ENCODE measurements at regions not wholly inside any gene's neighbourhood (a gene's known extent, or its start where the extent isn't known, plus 50 kb on each side); places are given as distances from the start of the nearest gene placed in this dataset.

DNA sequence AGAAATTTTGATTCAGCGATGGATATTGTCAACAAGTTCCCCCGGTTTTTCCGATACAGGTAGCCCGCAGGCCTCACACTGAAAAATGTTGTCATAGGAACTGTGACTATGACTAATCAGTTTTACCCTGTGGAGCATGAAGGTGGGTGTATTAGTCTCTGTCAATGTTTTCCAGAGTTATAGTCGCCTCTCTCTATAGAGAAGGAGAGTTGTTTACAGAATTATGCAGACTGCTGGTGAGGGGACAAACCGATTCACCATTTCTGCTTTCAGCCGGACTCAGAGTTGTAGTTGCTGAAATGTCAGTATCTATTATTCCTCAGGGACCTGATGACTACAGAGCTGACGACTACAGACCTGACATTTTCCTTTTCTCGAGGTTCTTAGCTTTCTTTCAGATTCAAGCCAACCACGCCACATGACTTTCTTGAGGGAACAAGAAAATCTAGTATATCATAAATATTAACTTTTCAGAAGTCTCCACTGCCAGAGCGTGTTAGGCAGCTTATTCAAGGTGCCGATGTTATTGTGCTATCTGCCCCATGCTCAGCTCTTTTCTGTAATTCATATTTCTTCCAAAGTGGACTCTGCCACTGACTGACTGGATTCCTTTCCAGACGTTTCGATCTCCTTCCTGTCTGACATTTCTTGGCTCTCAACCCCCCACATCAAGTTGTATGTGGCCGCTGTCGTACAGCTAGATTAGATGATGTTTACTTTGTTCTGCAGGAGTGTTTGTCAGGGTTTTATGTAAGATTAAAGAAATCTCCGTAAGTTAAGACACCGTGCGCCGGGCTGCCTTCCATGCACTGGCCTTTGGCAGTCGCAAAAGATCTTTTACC is 178.1 kb downstream of the FGF1 start:
- DNase-seq, result no peak

DNA sequence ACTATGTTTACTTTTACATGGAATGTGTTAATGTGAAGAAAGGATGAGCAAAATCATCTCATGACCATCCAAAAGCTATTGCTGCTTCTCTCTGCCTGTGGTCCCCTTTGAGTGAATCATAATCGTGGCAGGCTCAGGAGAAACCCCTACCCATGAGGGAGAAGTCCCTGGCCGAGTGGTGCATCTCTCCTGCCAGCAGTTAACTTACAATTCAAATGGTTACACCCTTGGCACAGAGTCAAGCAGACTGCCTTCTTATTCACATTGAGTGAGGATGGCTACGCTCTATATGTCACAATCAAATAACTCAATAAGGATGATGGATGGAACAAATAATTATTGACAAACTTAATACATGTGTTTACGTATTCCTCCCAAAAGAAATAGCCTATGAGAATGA is 179.1 kb downstream of the FGF1 start:
- DNase-seq, result no peak

DNA sequence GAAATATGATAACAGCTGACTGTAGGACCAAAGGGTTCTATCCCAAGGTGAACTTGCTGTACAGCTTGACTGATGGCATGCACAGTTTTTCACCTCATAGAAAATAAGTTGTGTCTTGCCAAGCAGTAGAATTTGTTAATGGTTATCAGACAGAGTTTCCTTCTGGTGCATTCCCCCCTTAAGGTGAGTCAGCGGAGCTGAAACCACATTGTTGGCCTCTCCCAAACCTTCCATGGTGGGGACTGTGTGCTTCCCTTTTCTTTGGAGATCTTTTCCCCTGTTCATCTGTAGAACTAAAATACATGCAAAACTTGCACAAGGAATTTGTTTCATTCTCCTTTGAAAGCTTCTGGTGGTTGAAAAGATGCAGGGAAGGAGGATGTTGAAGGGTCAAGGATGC is 179.8 kb downstream of the FGF1 start:
- no peak for DNase-seq

DNA sequence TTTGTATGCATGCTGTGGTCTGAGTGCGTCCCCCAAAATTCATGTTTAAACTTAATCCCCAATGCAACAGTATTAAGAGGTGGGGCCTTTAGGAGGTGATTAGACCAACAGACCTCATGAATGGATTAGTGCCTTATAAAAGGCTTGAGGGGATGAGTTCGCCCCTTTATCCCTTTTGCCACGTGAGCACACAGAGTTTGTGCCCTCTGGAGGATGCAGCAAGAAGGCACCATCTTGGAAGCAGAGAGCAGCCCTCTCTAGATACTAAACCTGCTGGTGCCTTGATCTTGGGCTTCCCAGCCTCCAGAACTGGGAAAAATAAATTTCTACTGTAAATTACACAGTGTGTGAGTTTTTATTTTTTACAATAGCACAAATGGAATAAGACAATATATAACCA is 177.1 kb upstream of the SPRY4 start:
- DNase-seq, result no peak

DNA sequence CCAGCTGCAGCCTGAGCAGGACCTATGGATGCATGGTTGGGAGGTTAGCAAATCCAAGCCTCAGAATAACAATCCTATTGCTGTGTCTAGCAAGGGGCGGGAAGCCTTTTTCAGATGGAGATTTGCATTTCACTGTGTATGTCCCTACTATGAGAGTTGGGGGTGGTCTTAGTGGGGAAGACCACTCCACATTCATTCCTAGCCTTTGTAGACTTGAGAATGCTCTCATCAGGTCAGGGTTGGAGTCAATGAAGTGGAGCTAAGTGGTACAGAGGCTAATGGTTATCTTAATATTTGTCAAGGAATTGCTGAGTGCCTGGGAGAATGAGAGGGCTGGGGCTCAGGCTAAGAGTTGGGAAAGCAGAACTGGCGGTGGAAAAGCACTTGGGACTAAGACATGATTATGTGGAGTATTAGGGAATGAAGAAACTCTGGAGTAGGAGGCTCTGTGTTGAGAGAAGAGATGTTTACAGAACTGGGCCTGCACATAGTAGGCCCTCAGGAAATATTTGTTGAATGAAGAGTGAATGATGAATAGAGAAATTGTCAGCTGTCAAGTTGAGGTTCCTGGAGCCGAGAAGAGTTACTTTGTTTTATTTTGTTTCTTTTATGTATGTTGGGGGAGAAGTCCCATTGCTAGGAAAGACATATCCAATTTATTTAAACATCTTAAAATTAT is 175.5 kb upstream of the SPRY4 start:
- no peak for DNase-seq

DNA sequence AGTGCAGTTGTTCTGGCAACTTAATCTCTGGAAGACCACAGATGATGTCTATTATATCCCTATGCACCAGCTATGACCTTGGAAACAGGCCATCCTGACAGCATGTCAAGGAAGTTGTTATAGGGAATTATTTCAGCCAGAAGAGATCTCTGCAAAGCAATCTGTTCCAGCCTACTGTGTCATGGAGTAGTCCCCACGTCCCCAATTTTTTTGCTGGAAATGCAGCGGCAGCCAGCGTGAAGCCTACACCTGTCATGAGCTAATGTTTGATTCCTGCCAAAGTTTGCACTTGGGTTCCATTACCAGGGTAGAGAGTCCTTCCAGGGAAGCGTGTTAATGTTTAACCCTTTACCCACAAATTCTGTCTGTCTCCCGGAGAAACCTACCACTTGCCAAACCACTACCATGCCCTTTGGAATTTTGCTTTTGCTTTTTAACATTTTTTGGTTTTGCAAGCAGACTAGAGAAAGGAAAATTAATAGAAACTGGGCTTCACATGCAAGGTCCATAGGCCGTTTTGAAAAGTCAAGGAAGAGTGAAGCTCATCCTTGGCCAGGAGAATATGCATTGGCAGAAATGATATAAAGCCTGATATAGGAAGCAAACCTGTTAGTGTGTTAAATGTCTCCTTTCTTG is 174.9 kb upstream of the SPRY4 start:
- no peak for DNase-seq

DNA sequence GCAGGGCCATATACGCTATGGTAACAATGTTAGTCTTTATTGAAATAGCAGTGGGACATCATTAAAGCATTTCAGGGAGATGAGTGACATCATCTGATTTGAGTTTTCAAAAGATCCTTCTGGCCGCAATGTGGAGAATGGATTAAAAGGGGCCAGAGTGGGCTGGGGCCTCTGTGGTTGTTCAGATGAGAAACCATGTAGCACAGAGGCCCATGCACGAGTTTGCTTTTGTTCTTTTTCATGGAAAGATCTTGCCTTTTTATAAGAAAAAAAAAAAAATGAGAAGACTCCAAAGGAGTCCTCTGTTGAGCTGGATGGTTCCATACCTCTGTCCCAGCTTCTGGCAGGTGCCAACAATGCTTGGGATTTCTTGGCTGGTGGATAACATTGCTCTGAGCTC is 173.5 kb upstream of the SPRY4 start:
- no peak for DNase-seq

DNA sequence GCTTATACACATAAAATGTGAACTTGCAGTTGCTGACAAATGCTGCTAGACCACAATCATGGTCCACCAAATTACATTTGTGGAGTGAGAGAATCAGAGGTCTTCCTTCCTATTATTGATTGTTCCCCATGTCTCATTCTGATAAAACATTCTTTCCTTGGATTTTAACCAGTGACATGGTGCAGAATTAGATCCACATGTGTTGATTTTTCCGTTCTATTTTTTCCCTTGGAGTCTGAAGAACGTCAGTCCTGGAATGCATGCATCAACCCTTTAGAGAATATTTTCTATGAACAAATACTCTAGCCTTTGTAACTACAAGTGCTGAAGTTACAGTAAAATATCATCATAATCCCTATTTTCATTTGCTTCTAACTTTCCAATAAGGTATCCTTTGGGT is 170.7 kb upstream of the SPRY4 start:
- DNase-seq, result no peak

DNA sequence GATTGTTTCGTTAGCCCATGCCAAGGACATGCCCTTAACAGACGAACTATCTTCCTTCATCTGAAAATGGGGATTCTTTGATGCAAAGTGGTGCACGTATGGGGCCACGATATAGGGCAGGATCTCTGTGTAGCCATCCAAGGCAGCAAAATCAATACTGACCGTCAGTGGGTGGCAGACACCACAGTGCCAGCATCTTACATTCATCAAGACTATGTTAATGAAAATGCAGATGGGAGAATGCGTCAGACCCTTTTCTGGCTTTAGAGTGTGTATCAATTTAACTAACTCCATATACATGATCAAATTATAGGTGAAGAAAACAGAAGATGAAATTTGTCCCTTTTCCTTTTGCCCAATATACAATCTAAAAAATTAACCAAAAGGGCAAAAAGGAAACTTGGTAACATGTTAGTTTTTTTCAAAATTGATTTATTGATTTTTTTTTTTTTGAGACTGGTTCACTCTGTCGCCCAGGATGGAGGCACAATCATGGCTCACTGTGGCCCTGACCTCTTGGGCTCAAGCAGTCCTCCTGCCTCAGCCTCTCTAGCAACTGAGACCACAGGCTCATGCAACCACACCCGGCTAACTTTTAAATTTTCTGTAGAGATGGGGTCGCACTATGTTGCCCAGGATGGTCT is 169.2 kb upstream of the SPRY4 start:
- DNase-seq, result no peak

DNA sequence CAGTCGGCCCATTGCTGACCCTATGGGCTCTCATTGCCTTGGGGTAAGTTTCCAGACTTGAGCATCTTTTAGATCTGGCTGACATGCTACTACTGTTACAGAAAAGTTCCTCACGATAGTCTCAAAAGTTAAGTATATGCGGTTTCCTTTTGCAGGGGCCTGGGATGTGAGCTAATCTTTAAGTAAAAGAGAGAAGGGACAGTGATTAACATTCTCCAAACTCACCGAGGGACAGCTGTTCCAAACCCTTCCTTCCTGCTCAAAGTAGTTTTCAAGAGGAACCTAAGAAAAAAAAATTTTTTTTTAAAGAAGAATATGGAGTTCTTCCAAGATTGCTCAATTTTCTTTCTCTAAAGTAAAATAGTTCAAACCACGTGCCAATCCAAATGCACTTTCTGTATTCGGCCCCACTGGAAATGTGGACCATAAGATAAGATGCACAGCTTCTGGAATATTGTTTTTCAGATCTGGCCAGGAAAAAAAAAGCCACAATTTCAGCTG is 168.0 kb upstream of the SPRY4 start:
- no peak for DNase-seq

DNA sequence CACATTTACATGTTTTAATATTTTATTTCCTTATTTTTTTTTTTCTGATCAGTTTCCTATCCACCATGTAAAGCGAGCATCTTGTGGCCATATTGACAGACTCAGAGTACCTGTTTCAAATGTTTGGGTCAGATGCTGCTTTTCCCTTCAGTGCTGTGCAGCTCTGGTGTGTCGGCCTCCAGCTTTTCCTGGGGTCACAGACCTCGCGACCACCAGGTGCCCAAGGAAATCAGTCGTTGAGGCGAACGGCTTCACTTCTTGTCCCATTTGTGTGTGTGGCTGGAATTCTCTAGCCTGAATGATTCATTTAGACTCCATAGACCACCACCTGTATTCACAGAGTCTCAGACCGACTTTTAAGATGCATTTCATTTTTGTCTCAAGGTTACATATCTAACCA is 166.9 kb upstream of the SPRY4 start:
- DNase-seq, result no peak

DNA sequence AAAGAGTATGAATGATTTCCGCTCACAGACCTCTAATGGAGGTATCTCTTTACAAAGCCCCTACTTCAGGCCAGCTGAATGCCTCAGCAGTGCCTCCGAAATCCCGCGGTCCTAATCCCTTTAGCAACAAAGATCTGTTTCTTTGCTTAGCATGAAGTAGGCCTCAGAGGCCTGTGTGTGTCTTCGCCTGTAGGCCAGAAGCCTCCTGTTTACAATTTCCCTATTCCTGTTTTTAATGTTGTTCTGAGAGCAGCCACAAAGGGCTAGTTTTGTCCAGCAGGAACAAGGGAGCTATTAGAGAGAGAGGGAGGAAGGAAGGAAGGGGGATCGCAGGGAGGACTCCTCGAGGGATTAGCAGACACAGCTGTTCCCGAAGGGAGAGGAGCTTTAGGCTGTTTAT is 166.4 kb upstream of the SPRY4 start:
- DNase-seq, result no peak

DNA sequence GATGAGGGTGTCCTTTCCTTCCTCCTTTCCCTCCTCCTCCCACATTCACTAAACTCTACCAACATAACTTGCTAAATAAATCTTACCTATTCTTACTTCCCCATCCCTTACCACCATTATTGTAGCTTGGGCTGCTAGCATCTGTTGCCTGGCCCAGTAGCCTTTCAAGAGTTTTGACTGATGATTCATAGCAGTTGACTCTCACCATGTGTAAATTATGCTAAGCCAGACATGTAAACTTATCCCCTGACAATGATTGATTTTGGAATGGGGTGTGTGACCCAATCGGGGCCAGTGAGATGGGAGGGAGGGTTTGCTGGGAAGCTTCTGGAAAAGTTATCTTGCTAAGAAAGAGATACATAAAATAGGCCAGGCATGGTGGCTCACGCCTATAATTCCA is 161.8 kb upstream of the SPRY4 start:
- DNase-seq, result no peak

DNA sequence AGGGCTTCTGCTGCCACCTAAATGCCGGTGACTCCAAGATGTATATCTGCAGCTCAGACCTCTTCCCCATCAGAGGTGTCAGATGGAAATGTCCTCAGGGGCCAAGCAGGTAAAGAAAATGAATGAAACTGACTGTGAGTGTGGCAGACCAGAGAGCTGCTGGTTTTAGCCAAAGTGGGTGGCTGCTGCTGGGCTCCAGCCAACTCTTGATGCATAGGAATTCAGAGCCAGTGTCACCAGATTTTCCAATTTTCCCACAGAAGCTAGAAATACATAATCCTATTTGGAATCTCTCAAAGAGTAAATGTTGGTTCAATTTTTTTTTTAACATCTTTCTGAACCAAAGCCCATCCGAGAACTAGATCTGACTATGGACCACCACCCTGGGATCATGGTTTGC is 161.2 kb upstream of the SPRY4 start:
- no peak for DNase-seq

DNA sequence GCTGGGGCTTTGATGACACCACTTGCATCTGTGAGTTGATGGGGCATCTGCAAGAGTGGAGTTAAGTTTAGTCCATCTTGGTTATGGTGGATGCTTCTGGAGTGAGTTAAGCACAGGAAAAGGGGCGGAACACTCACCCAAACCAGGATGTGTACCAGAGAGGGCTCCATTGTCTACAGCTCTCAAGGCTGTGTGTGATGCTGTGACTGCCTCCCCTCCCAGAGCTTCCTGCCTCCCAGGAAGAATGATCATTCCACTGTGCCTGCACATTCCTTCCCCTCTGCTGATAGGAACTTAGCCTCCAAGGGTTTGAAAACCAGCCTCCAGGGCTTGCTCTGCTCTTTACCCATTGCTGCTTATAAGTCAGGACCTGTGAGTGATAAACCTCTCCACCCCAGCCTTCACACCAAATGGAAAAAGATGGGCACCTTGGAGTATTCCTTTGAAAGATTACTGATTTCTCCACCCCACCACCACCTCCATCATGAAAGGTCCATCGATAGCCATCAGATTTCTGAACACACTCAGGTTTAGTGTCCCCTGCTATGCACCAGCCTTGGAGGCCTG is 160.1 kb upstream of the SPRY4 start:
- DNase-seq, result no peak

DNA sequence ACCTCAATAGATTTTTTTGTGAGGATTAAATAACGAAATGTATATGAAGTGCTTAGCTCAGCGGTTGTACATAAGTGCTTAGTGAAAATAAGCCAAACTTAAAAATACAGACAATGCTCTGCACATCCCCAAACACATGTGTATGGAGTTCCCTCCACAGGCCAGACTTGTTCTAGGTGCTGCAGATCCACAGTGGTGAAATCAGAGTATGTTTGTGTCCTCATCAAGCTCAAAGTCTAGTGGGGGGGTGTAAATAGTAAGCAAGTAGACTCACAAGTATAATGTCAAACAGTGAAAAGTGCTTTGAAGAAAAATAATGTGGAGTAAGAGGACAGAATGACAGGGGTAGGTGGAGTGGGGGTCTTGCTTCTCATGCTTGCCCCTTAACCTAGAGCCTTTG is 157.4 kb upstream of the SPRY4 start:
- DNase-seq, result no peak

DNA sequence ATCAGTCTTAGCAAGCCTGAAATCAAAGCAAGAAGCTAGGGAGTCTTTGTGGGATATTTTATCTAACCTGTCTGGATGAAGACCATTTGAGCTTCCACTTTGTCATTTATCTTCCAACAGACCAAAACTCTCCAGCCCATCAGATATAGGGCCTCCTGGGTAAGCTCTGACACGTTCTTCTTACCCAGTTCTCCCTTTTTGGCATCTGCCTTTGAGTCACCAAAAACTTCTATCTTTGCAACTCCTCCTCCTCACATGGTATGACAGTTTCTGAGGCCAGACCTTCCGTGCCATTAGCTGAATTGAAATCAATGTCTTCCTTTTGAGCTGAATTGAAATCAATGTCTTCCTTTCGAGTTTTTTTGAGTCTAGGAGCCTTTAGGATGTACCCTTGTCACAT is 156.6 kb upstream of the SPRY4 start:
- DNase-seq, result no peak

DNA sequence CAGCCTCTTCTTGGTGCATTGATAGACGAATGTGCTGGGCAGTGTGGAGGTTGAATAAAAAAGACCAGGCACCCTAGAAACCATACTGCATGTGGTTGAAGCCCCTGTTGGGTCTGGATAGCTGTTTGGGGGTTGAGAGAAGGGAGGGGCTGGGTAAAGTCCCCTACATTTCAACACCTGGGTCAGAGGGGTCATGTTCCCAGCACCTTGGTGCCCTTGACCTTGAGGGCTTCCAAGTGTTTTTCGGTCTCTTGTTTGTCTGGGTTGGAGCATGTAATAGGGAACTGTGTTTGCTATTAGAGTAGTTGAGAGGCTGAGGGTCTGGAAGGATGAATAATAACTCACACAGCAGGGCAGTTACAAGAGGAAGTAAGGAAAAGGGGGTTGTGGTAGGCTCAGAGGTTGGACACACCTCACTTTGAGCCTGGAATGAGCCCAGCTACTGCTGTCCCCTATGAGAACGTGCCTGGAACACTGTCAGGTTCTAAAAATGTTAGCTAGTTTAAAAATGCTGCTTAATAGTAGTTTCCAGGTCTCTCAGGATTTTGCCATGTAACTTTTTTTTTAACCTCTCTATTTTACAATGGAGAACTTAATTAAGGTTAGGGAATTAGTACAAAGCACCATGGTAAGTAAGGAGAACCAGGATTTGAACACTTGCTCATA is 155.2 kb upstream of the SPRY4 start:
- DNase-seq, result no peak

DNA sequence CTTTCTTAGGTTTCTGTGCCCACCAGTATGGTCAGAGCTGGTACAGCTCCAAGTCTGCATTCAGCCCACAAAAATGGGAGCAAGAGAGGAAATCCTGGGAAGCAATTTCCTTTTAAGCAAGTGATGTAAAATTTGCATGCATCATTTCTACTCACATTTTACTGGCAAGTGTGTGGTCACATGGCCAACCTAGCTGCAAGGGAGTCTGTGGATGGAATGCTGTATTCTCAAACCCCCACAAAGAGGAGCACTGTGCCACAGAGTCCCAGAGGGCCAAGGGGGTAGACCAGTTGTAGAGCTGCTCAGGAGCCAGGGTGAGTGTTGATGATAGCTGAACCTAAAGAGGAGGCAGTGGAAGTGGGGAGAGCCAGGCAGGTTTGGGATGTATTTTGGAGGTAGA is 154.3 kb upstream of the SPRY4 start:
- DNase-seq, result no peak

DNA sequence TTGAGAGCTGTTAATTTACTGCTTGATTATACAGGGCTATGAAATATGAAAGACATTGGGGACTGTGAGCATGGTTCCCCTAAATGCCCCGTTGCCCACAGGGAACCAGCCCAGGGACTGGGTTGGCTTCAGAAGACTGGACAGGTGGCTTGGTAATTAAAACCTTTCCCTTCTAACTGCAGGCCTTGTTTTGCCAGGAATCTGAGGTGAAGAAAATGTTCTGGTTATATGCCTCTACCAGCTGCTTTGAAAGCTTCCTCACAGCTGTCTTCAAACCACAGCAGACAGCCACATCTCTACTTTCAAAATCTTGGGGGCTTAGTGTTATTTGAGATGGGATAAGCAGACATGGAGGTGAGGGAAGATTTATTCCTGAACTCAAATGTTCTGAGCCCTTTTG is 153.3 kb upstream of the SPRY4 start:
- DNase-seq, result no peak

DNA sequence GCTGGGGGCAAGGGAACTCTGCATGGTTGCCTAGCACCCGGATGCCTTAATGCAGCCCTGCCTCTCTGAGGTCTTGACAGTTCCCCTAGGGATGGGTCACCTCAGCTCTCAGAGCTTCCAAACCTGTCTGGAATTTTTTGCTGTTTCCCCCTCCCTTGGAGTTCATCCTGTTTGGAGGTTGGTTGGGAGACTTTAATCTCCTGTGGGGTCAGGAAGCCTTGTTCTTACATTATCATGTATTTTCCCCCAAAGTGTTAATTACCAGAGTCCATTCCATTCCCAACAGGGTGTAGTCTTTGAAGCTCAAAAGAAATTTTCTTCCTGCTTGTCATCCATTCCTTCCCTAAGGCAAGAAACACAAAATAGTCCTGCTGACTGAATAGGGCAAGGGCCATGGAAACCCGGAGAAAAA is 150.3 kb upstream of the SPRY4 start:
- DNase-seq, result no peak

DNA sequence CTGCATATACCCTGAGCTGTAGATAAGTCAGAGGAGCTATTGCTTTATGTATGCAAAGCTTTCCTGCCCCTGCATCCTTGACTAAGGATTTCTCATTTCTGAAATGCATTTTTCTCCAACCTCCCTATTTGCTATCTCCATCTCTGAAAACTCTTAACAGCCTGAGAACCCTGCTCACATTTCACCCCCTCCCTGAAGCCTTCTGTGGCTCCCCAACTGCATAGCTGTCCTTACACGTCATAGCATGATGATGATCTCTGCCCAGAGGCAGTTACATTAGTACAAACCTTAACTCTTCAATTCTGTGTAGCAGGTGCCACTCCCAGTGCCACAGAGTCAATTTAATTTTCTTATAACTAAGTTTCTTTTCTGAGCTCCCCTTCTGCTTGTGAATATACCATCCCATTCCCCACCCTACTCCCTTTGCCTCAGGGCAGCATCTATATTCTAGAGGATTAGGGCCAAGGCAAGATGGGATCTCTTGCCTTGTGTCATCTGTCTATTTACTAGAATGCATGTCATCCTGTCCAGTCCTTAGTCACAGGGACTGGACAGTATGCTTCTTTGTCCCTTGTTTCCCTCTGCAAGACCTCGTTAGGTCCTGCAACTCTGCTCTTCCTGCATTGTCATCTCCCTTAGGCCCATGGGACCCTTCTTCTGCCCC is 149.7 kb upstream of the SPRY4 start:
- no peak for DNase-seq

Data from NCI-H2081 treated with DMSO at 0.1 percent for 48 hours (cell line).